Inferior parietal cortex (tissue), 1 donor: ENCODE measurements at regions not wholly inside any gene's neighbourhood (a gene's known extent, or its start where the extent isn't known, plus 50 kb on each side); places are given as distances from the start of the nearest gene placed in this dataset.
"Not testable (repeated sequence)": the region's sequence is repeated elsewhere in the genome, so short reads cannot be mapped to it uniquely, and the experiment has no call there.

ENCODE experiments used
- DNase-seq: peaks from one replicate; pipeline ENCODE4 v3.0.0-alpha.2; 2016; ENCODE audit errors: extremely low spot score

GRCh38 chr15:87537295-87537694, 719.2 kb downstream of the NTRK3 start:
- DNase-seq, result no peak

- not testable (repeated sequence) for DNase-seq
Observed at GRCh38 chr15:87533637-87534036, 722.9 kb downstream of the NTRK3 start.

- DNase-seq, result no peak
Observed at GRCh38 chr15:87528873-87529272, 727.7 kb downstream of the NTRK3 start.

GRCh38 chr15:87527875-87528274, 728.7 kb downstream of the NTRK3 start:
- no peak for DNase-seq

- no peak for DNase-seq
Observed at GRCh38 chr15:87527416-87527815, 729.1 kb downstream of the NTRK3 start.

GRCh38 chr15:87523516-87523915, 733.0 kb downstream of the NTRK3 start:
- no peak for DNase-seq

- DNase-seq, result no peak
Observed at GRCh38 chr15:87522997-87523396, 733.5 kb downstream of the NTRK3 start.

- DNase-seq, result no peak
Observed at GRCh38 chr15:87518957-87519356, 737.6 kb downstream of the NTRK3 start.

GRCh38 chr15:87508086-87508485, 748.5 kb downstream of the NTRK3 start:
- DNase-seq, result no peak

GRCh38 chr15:87502173-87502572, 754.4 kb downstream of the NTRK3 start:
- DNase-seq, result no peak

- DNase-seq, result no peak
Observed at GRCh38 chr15:87500240-87500639, 756.3 kb downstream of the NTRK3 start.

- no peak for DNase-seq
Observed at GRCh38 chr15:87498560-87498959, 758.0 kb downstream of the NTRK3 start.

GRCh38 chr15:87496795-87497194, 759.7 kb downstream of the NTRK3 start:
- no peak for DNase-seq

- DNase-seq, result no peak
Observed at GRCh38 chr15:87496109-87496508, 760.4 kb downstream of the NTRK3 start.

- no peak for DNase-seq
Observed at GRCh38 chr15:87493803-87494202, 762.7 kb downstream of the NTRK3 start.

GRCh38 chr15:87492321-87492720, 764.2 kb downstream of the NTRK3 start:
- DNase-seq, result no peak

GRCh38 chr15:87490666-87491065, 765.9 kb downstream of the NTRK3 start:
- DNase-seq, result no peak

GRCh38 chr15:87489902-87490665, 766.5 kb downstream of the NTRK3 start:
- DNase-seq, result no peak

GRCh38 chr15:87489456-87489855, 767.1 kb downstream of the NTRK3 start:
- peak; percentile 24 for DNase-seq

GRCh38 chr15:87487484-87487883, 769.1 kb downstream of the NTRK3 start:
- DNase-seq, result no peak

- no peak for DNase-seq
Observed at GRCh38 chr15:87483468-87483867, 773.1 kb downstream of the NTRK3 start.

GRCh38 chr15:87481126-87481525, 775.4 kb downstream of the NTRK3 start:
- DNase-seq, result no peak

GRCh38 chr15:87478687-87479072, 777.9 kb downstream of the NTRK3 start:
- no peak for DNase-seq
